Duodenal mucosa (tissue), 2 donors: ENCODE measurements at regions not wholly inside any gene's neighbourhood (a gene's known extent, or its start where the extent isn't known, plus 50 kb on each side); places are given as distances from the start of the nearest gene placed in this dataset.

Source experiments
- H3K27ac ChIP-seq: one replicate; pipeline ENCODE4 v1.7.0; 2013; ENCODE audit warnings: low read depth, low read length
- H3K27me3 ChIP-seq, 2 donors: one replicate each; pipeline ENCODE4 v1.7.0; 2013; ENCODE audit warnings: low read length in 2 of 2, control low read depth in 1 of 2; ENCODE audit not compliant: insufficient read depth in 2 of 2, control insufficient read depth in 1 of 2
- H3K36me3 ChIP-seq, 2 donors: one replicate each; pipeline ENCODE4 v1.7.0; 2013; ENCODE audit warnings: low read length in 2 of 2, control low read depth in 1 of 2; ENCODE audit not compliant: insufficient read depth in 2 of 2, control insufficient read depth in 1 of 2
- H3K4me1 ChIP-seq, 2 donors: one replicate each; pipeline ENCODE4 v1.7.0; 2013; ENCODE audit warnings: low read length in 2 of 2, control low read depth in 1 of 2; ENCODE audit not compliant: insufficient read depth in 2 of 2, control insufficient read depth in 1 of 2
- H3K4me3 ChIP-seq, 2 donors: one replicate each; pipeline ENCODE4 v1.7.0; 2013; ENCODE audit warnings: low read length in 2 of 2, low read depth in 1 of 2
- H3K9ac ChIP-seq, 2 donors: one replicate each; pipeline ENCODE4 v1.7.0; 2013; ENCODE audit warnings: low read length in 2 of 2, low read depth in 1 of 2
- H3K9me3 ChIP-seq, 2 donors: one replicate each; pipeline ENCODE4 v1.7.0; 2013; ENCODE audit warnings: low read length in 2 of 2, control low read depth in 1 of 2; ENCODE audit not compliant: control insufficient read depth in 1 of 2

GRCh38 chr1:224486801-224487583, 52.4 kb upstream of the WDR26 start:
- no peaks in the 10 kb centered on the region for H3K4me1 ChIP-seq
- H3K36me3 ChIP-seq: no peaks in the 10 kb centered on the region
- H3K27ac ChIP-seq: no peak overlapping the region
- H3K9me3 ChIP-seq: no peaks in the 10 kb centered on the region
- no peak overlapping the region for H3K4me3 ChIP-seq
- no peak overlapping the region for H3K9ac ChIP-seq
- no peaks in the 10 kb centered on the region for H3K27me3 ChIP-seq

- Histone ChIP-seq H3K27ac (no peak overlapping the region), H3K36me3 (no peaks in the 10 kb centered on the region)
These were observed 54.4 kb upstream of the WDR26 start for GRCh38 chr1:224488806-224489499.

GRCh38 chr1:224489534-224490365, 55.2 kb upstream of the WDR26 start:
- Histone ChIP-seq H3K27me3 (no peaks in the 10 kb centered on the region), H3K9me3 (no peaks in the 10 kb centered on the region), H3K9ac (no peak overlapping the region), H3K36me3 (no peaks in the 10 kb centered on the region), H3K27ac (no peak overlapping the region), H3K4me3 (no peak overlapping the region), H3K4me1 (no peaks in the 10 kb centered on the region)

More at GRCh38 chr1:224488806-224489499, 54.4 kb upstream of the WDR26 start:
- Histone ChIP-seq H3K27me3 (no peaks in the 10 kb centered on the region), H3K9me3 (no peaks in the 10 kb centered on the region), H3K4me3 (no peak overlapping the region), H3K4me1 (no peaks in the 10 kb centered on the region), H3K9ac (no peak overlapping the region)

GRCh38 chr1:224490549-224491537, 56.2 kb upstream of the WDR26 start:
- Histone ChIP-seq H3K36me3 (no peaks in the 10 kb centered on the region), H3K4me1 (no peaks in the 10 kb centered on the region), H3K27ac (no peak overlapping the region), H3K9me3 (no peaks in the 10 kb centered on the region), H3K4me3 (no peak overlapping the region), H3K9ac (no peak overlapping the region), H3K27me3 (no peaks in the 10 kb centered on the region)

- peaks cover 0 to 4% of the 10 kb centered on the region in 2 donors for H3K9me3 ChIP-seq
- no peaks in the 10 kb centered on the region for H3K36me3 ChIP-seq
- H3K9ac ChIP-seq: no peak overlapping the region
- no peak overlapping the region for H3K27ac ChIP-seq
- H3K4me3 ChIP-seq: no peak overlapping the region
- no peaks in the 10 kb centered on the region for H3K27me3 ChIP-seq
- H3K4me1 ChIP-seq: no peaks in the 10 kb centered on the region
These were observed 57.4 kb upstream of the WDR26 start for GRCh38 chr1:224492015-224492414.

GRCh38 chr1:224492632-224493031, 58.0 kb upstream of the WDR26 start:
- H3K4me1 ChIP-seq: peaks cover 0 to 2% of the 10 kb centered on the region in 2 donors

GRCh38 chr1:224493269-224493668, 58.7 kb upstream of the WDR26 start:
- Histone ChIP-seq H3K4me3 (no peak overlapping the region), H3K9ac (no peak overlapping the region), H3K27ac (no peak overlapping the region), H3K9me3 (peaks cover 0 to 5% of the 10 kb centered on the region in 2 donors), H3K4me1 (peaks cover 6 to 8% of the 10 kb centered on the region in 2 donors), H3K36me3 (no peaks in the 10 kb centered on the region), H3K27me3 (no peaks in the 10 kb centered on the region)

More at GRCh38 chr1:224492632-224493031, 58.0 kb upstream of the WDR26 start:
- H3K27me3 ChIP-seq: no peaks in the 10 kb centered on the region
- peaks cover 0 to 5% of the 10 kb centered on the region in 2 donors for H3K9me3 ChIP-seq
- H3K36me3 ChIP-seq: no peaks in the 10 kb centered on the region
- no peak overlapping the region for H3K4me3 ChIP-seq
- no peak overlapping the region for H3K27ac ChIP-seq
- H3K9ac ChIP-seq: no peak overlapping the region

GRCh38 chr1:224494343-224494742, 59.7 kb upstream of the WDR26 start:
- Histone ChIP-seq H3K9ac (no peak overlapping the region), H3K27ac (no peak overlapping the region), H3K9me3 (peaks cover 0 to 5% of the 10 kb centered on the region in 2 donors), H3K36me3 (no peaks in the 10 kb centered on the region), H3K4me3 (no peak overlapping the region), H3K4me1 (peaks cover 11 to 15% of the 10 kb centered on the region in 2 donors), H3K27me3 (no peaks in the 10 kb centered on the region)

- no peak overlapping the region for H3K4me3 ChIP-seq
- peaks cover 0 to 5% of the 10 kb centered on the region in 2 donors for H3K9me3 ChIP-seq
- no peaks in the 10 kb centered on the region for H3K27me3 ChIP-seq
- H3K4me1 ChIP-seq: peaks cover 11 to 15% of the 10 kb centered on the region in 2 donors
- H3K27ac ChIP-seq: no peak overlapping the region
- no peaks in the 10 kb centered on the region for H3K36me3 ChIP-seq
- H3K9ac ChIP-seq: no peak overlapping the region
These were observed 61.3 kb upstream of the WDR26 start for GRCh38 chr1:224495866-224496265.
